ENCODE measurements at regions not wholly inside any gene's neighbourhood (a gene's known extent, or its start where the extent isn't known, plus 50 kb on each side); places are given as distances from the start of the nearest gene placed in this dataset.

GRCh38 chr1:112304612-112305011 lies 91.4 kb upstream of the CTTNBP2NL start:
- no peak for DNase-seq (ENCODE audit: low spot score)
- Mint-ChIP-seq H3K36me3 (ENCODE audit: low read depth) (no peaks in the 10 kb centered on the region), H3K9me3 (ENCODE audit: low read depth) (no peaks in the 10 kb centered on the region), H3K4me1 (ENCODE audit: low read depth) (no peaks in the 10 kb centered on the region), H3K27me3 (ENCODE audit: low read depth) (peaks cover 50% of the 10 kb centered on the region), H3K4me3 (ENCODE audit: unreplicated experiment) (no peak overlapping the region), H3K27ac (ENCODE audit: unreplicated experiment) (no peak overlapping the region)
- TF ChIP-seq CTCF (IDR thresholded peaks at IDR 0.05): no peak

GRCh38 chr1:112307930-112308591 lies 88.0 kb upstream of the CTTNBP2NL start:
- Mint-ChIP-seq H3K4me1 (ENCODE audit: low read depth) (no peaks in the 10 kb centered on the region), H3K4me3 (ENCODE audit: unreplicated experiment) (no peak overlapping the region), H3K27me3 (ENCODE audit: low read depth) (peaks cover 53% of the 10 kb centered on the region), H3K9me3 (ENCODE audit: low read depth) (no peaks in the 10 kb centered on the region), H3K36me3 (ENCODE audit: low read depth) (no peaks in the 10 kb centered on the region), H3K27ac (ENCODE audit: unreplicated experiment) (no peak overlapping the region)
- DNase-seq (ENCODE audit: low spot score): no peak
- TF ChIP-seq CTCF (IDR thresholded peaks at IDR 0.05): no peak

- TF ChIP-seq CTCF (IDR thresholded peaks at IDR 0.05): no peak
- Mint-ChIP-seq H3K4me3 (ENCODE audit: unreplicated experiment) (no peak overlapping the region), H3K36me3 (ENCODE audit: low read depth) (no peaks in the 10 kb centered on the region), H3K27me3 (ENCODE audit: low read depth) (peaks cover 56% of the 10 kb centered on the region), H3K27ac (ENCODE audit: unreplicated experiment) (no peak overlapping the region), H3K4me1 (ENCODE audit: low read depth) (no peaks in the 10 kb centered on the region), H3K9me3 (ENCODE audit: low read depth) (no peaks in the 10 kb centered on the region)
- no peak for DNase-seq (ENCODE audit: low spot score)
Observed at GRCh38 chr1:112308716-112309115, 87.3 kb upstream of the CTTNBP2NL start.

- H3K4me1 Mint-ChIP-seq (ENCODE audit: low read depth): no peaks in the 10 kb centered on the region
- TF ChIP-seq CTCF (IDR thresholded peaks at IDR 0.05): no peak
- H3K9me3 Mint-ChIP-seq (ENCODE audit: low read depth): no peaks in the 10 kb centered on the region
- no peak overlapping the region for H3K27ac Mint-ChIP-seq (ENCODE audit: unreplicated experiment)
- H3K27me3 Mint-ChIP-seq (ENCODE audit: low read depth): peaks cover 55% of the 10 kb centered on the region
- peaks cover 1% of the 10 kb centered on the region for H3K36me3 Mint-ChIP-seq (ENCODE audit: low read depth)
- DNase-seq (ENCODE audit: low spot score): no peak
- no peak overlapping the region for H3K4me3 Mint-ChIP-seq (ENCODE audit: unreplicated experiment)
Observed at GRCh38 chr1:112309499-112309898, 86.5 kb upstream of the CTTNBP2NL start.

GRCh38 chr1:112312315-112312714 lies 83.7 kb upstream of the CTTNBP2NL start:
- no peak overlapping the region for H3K4me3 Mint-ChIP-seq (ENCODE audit: unreplicated experiment)

More at GRCh38 chr1:112312315-112312714, 83.7 kb upstream of the CTTNBP2NL start:
- no peak for DNase-seq (ENCODE audit: low spot score)
- Mint-ChIP-seq H3K27me3 (ENCODE audit: low read depth) (peaks cover 48% of the 10 kb centered on the region), H3K27ac (ENCODE audit: unreplicated experiment) (no peak overlapping the region), H3K4me1 (ENCODE audit: low read depth) (no peaks in the 10 kb centered on the region), H3K36me3 (ENCODE audit: low read depth) (peaks cover 2% of the 10 kb centered on the region), H3K9me3 (ENCODE audit: low read depth) (no peaks in the 10 kb centered on the region)
- no peak for TF ChIP-seq CTCF (IDR thresholded peaks at IDR 0.05)
